ENCODE measurements at regions not wholly inside any gene's neighbourhood (a gene's known extent, or its start where the extent isn't known, plus 50 kb on each side); places are given as distances from the start of the nearest gene placed in this dataset.

- no peak overlapping the region for H3K27ac ChIP-seq
- TF ChIP-seq, protein P1, sequence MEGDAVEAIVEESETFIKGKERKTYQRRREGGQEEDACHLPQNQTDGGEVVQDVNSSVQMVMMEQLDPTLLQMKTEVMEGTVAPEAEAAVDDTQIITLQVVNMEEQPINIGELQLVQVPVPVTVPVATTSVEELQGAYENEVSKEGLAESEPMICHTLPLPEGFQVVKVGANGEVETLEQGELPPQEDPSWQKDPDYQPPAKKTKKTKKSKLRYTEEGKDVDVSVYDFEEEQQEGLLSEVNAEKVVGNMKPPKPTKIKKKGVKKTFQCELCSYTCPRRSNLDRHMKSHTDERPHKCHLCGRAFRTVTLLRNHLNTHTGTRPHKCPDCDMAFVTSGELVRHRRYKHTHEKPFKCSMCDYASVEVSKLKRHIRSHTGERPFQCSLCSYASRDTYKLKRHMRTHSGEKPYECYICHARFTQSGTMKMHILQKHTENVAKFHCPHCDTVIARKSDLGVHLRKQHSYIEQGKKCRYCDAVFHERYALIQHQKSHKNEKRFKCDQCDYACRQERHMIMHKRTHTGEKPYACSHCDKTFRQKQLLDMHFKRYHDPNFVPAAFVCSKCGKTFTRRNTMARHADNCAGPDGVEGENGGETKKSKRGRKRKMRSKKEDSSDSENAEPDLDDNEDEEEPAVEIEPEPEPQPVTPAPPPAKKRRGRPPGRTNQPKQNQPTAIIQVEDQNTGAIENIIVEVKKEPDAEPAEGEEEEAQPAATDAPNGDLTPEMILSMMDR (conservative IDR thresholded peaks at IDR 0.05), result no peak
These were observed 695.7 kb downstream of the CDY2B start for GRCh38 chrY:17184299-17184698.

- no peak overlapping the region for H3K27ac ChIP-seq
- TF ChIP-seq, protein P1 (conservative IDR thresholded peaks at IDR 0.05), result no peak
These were observed 713.1 kb downstream of the CDY2B start for GRCh38 chrY:17166881-17167280.

DNA sequence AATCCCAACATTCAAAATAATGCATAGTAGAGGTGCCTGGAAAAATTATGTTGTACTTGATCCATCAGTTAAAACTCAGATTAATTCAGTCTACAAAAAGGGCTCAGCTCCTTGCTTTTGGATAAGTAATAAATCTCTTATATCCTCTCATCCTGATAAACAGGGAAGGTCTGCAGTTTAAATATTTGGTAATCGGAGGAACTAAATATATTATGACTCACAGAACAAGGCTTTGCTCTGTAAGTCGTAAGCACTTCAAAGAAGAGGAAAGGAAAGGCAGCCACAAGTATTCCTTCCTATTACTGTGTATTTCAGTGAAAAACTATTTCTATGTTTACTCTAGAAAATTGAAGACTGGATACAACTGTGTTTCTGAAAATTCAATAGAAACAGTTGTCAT is 757.9 kb downstream of the CDY2B start:
- TF ChIP-seq, protein P1 (conservative IDR thresholded peaks at IDR 0.05), result no peak
- no peak overlapping the region for H3K27ac ChIP-seq

GRCh38 chrY:17085303-17085702 is 794.7 kb downstream of the CDY2B start:
- no peak overlapping the region for H3K27ac ChIP-seq
- TF ChIP-seq, protein P1 (conservative IDR thresholded peaks at IDR 0.05), result no peak

GRCh38 chrY:17079887-17080286 is 800.1 kb downstream of the CDY2B start:
- TF ChIP-seq, protein P1 (conservative IDR thresholded peaks at IDR 0.05), result no peak
- H3K27ac ChIP-seq, result no peak overlapping the region

GRCh38 chrY:17067307-17067706 is 812.7 kb downstream of the CDY2B start:
- TF ChIP-seq, protein P1 (conservative IDR thresholded peaks at IDR 0.05), result no peak
- no peak overlapping the region for H3K27ac ChIP-seq

- no peak overlapping the region for H3K27ac ChIP-seq
- TF ChIP-seq, protein P1 (conservative IDR thresholded peaks at IDR 0.05), result no peak
These were observed 827.0 kb downstream of the CDY2B start for GRCh38 chrY:17053041-17053440.

GRCh38 chrY:17050374-17050773 is 829.6 kb downstream of the CDY2B start:
- TF ChIP-seq, protein P1 (conservative IDR thresholded peaks at IDR 0.05), result no peak
- no peak overlapping the region for H3K27ac ChIP-seq

All from VCaP (cell line).